GM23338 (cell line): ENCODE measurements at regions not wholly inside any gene's neighbourhood (a gene's known extent, or its start where the extent isn't known, plus 50 kb on each side); places are given as distances from the start of the nearest gene placed in this dataset.

Source experiments
- ATAC-seq: fragments of 200-7000 bp; cut with Tn5 transposase; 3 replicates; pipeline ENCODE4 v1.9.1; 2020
- DNase-seq: peaks from one replicate; pipeline ENCODE4 v3.0.0-alpha.2; 2015; ENCODE audit warnings: low spot score
- H2AFZ ChIP-seq: fragments of 200-600 bp; sonication (generic); 2 replicates; pipeline ENCODE4 v1.8.0; 2016; ENCODE audit warnings: antibody characterized with exemption, mild to moderate bottlenecking, moderate library complexity
- H3F3A ChIP-seq: fragments of 200-600 bp; sonication (generic); replicated peaks from 2 replicates; pipeline ENCODE4 v1.8.0; 2017; ENCODE audit warnings: antibody characterized with exemption, mixed run types, low read depth
- H3K27ac ChIP-seq: fragments of 200-600 bp; sonication (generic); 2 replicates; pipeline ENCODE4 v1.6.1; 2016; ENCODE audit warnings: low read depth
- H3K27me3 ChIP-seq: fragments of 200-600 bp; sonication (generic); 2 replicates; pipeline ENCODE4 v1.8.0; 2016; ENCODE audit warnings: mild to moderate bottlenecking, mixed run types, moderate library complexity; ENCODE audit not compliant: insufficient read depth
- H3K36me3 ChIP-seq: fragments of 200-600 bp; sonication (generic); 2 replicates; pipeline ENCODE4 v1.8.0; 2016; ENCODE audit warnings: mild to moderate bottlenecking; ENCODE audit not compliant: insufficient read depth
- H3K4me1 ChIP-seq: fragments of 200-600 bp; sonication (generic); 2 replicates; pipeline ENCODE4 v1.8.0; 2016; ENCODE audit warnings: mild to moderate bottlenecking, moderate library complexity; ENCODE audit not compliant: insufficient read depth
- H3K4me2 ChIP-seq: fragments of 200-600 bp; sonication (generic); 2 replicates; pipeline ENCODE4 v1.7.1; 2017; ENCODE audit warnings: mixed run types
- H3K4me3 ChIP-seq: fragments of 200-600 bp; sonication (generic); 2 replicates; pipeline ENCODE4 v1.6.1; 2016; ENCODE audit warnings: mixed run types
- H3K79me2 ChIP-seq: fragments of 200-600 bp; sonication (generic); replicated peaks from 2 replicates; pipeline ENCODE4 v1.8.0; 2017; ENCODE audit warnings: mild to moderate bottlenecking; ENCODE audit not compliant: insufficient read depth
- H3K9me2 ChIP-seq: fragments of 200-600 bp; sonication (generic); 2 replicates; pipeline ENCODE4 v1.8.0; 2017; ENCODE audit not compliant: insufficient read depth
- H4K20me1 ChIP-seq: fragments of 200-600 bp; sonication (generic); replicated peaks from 2 replicates; pipeline ENCODE4 v1.8.0; 2017; ENCODE audit warnings: mild to moderate bottlenecking; ENCODE audit not compliant: insufficient read depth
- H3K27ac Mint-ChIP-seq: 2 replicates; pipeline ENCODE4 v1.8.0; 2020; ENCODE audit warnings: inconsistent platforms, mild to moderate bottlenecking, moderate library complexity, mixed read lengths
- H3K27me3 Mint-ChIP-seq: 3 replicates; pipeline ENCODE4 v1.8.0; 2022; ENCODE audit warnings: low read depth, mild to moderate bottlenecking, moderate library complexity, mixed read lengths, inconsistent platforms; ENCODE audit not compliant: insufficient read depth, poor library complexity
- H3K36me3 Mint-ChIP-seq: 3 replicates; pipeline ENCODE4 v1.8.0; 2021; ENCODE audit warnings: low read depth, mild to moderate bottlenecking, inconsistent platforms, moderate library complexity, mixed read lengths
- H3K4me1 Mint-ChIP-seq: 3 replicates; pipeline ENCODE4 v1.8.0; 2020; ENCODE audit warnings: mild to moderate bottlenecking, inconsistent platforms, mixed read lengths
- H3K4me3 Mint-ChIP-seq: 3 replicates; pipeline ENCODE4 v1.8.0; 2021; ENCODE audit warnings: moderate library complexity, mild to moderate bottlenecking, inconsistent platforms, mixed read lengths
- H3K9me3 Mint-ChIP-seq: 3 replicates; pipeline ENCODE4 v1.8.0; 2020; ENCODE audit warnings: moderate library complexity, mild to moderate bottlenecking, inconsistent platforms, mixed read lengths
- ETS1 ChIP-seq: IDR thresholded peaks from 2 replicates; pipeline ENCODE4 v1.6.1; 2016; ENCODE audit warnings: antibody characterized with exemption
- NANOG ChIP-seq: IDR thresholded peaks from 2 replicates; pipeline ENCODE4 v1.6.1; 2016; ENCODE audit warnings: antibody characterized with exemption, borderline replicate concordance
- POLR2AphosphoS5 ChIP-seq: IDR thresholded peaks from 2 replicates; pipeline ENCODE4 v1.6.1; 2016; ENCODE audit warnings: antibody characterized with exemption, low read depth
- ZNF114 ChIP-seq: fragments of 250-450 bp; sonication (Bioruptor Pico); IDR thresholded peaks from 2 replicates; pipeline ENCODE4 v1.5.0; 2020; ENCODE audit warnings: mild to moderate bottlenecking, moderate library complexity
- ZNF462 ChIP-seq: fragments of 250-450 bp; sonication (Bioruptor Pico); IDR thresholded peaks from 2 replicates; pipeline ENCODE4 v1.5.0; 2020; ENCODE audit warnings: mild to moderate bottlenecking, moderate library complexity
- TF ChIP-seq, protein P1 (sequence below): IDR thresholded peaks from one replicate; pipeline ENCODE4 v1.6.1; 2018; ENCODE audit warnings: antibody characterized with exemption; ENCODE audit not compliant: unreplicated experiment

GRCh38 chr6:21870076-21870730, 276.7 kb downstream of the SOX4 start:
- Histone ChIP-seq H4K20me1 (peaks cover 17% of the 10 kb centered on the region), H2AFZ (no peak overlapping the region), H3K4me1 (peaks cover 23% of the 10 kb centered on the region), H3K4me2 (no peak overlapping the region), H3K36me3 (no peaks in the 10 kb centered on the region), H3K27me3 (no peaks in the 10 kb centered on the region), H3K79me2 (peaks cover 64% of the 10 kb centered on the region), H3K4me3 (no peak overlapping the region), H3K9me2 (no peaks in the 10 kb centered on the region), H3F3A (no peaks in the 10 kb centered on the region), H3K27ac (0 out of 2 replicates have a peak overlapping the region, but pooled peaks have one; percentile 26)
- H3K27ac Mint-ChIP-seq: peak overlapping the region; percentile 63; the same call in 1 of the 2 replicates
- H3K27me3 Mint-ChIP-seq: peaks cover 6% of the 10 kb centered on the region
- H3K4me1 Mint-ChIP-seq: peaks cover 47% of the 10 kb centered on the region
- H3K4me3 Mint-ChIP-seq: no peak overlapping the region
- ATAC-seq (peak; percentile 49), DNase-seq (no peak)
- H3K9me3 Mint-ChIP-seq: no peaks in the 10 kb centered on the region
- H3K36me3 Mint-ChIP-seq: peaks cover 24% of the 10 kb centered on the region
- TF ChIP-seq NANOG (no peak), POLR2AphosphoS5 (no peak), ZNF462 (CRISPR knock-in tag) (no peak), ETS1 (no peak), ZNF114 (no peak)
- TF ChIP-seq, protein P1, sequence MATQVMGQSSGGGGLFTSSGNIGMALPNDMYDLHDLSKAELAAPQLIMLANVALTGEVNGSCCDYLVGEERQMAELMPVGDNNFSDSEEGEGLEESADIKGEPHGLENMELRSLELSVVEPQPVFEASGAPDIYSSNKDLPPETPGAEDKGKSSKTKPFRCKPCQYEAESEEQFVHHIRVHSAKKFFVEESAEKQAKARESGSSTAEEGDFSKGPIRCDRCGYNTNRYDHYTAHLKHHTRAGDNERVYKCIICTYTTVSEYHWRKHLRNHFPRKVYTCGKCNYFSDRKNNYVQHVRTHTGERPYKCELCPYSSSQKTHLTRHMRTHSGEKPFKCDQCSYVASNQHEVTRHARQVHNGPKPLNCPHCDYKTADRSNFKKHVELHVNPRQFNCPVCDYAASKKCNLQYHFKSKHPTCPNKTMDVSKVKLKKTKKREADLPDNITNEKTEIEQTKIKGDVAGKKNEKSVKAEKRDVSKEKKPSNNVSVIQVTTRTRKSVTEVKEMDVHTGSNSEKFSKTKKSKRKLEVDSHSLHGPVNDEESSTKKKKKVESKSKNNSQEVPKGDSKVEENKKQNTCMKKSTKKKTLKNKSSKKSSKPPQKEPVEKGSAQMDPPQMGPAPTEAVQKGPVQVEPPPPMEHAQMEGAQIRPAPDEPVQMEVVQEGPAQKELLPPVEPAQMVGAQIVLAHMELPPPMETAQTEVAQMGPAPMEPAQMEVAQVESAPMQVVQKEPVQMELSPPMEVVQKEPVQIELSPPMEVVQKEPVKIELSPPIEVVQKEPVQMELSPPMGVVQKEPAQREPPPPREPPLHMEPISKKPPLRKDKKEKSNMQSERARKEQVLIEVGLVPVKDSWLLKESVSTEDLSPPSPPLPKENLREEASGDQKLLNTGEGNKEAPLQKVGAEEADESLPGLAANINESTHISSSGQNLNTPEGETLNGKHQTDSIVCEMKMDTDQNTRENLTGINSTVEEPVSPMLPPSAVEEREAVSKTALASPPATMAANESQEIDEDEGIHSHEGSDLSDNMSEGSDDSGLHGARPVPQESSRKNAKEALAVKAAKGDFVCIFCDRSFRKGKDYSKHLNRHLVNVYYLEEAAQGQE: no peak
